Brain microvascular endothelial cell (primary cell): ENCODE measurements at regions not wholly inside any gene's neighbourhood (a gene's known extent, or its start where the extent isn't known, plus 50 kb on each side); places are given as distances from the start of the nearest gene placed in this dataset.
A peak's percentile ranks its signal among the peaks of the same experiment; 100 is the strongest.

ENCODE experiments used
- DNase-seq: peaks from one replicate; pipeline ENCODE4 v3.0.0-alpha.2; 2020
- H3K27ac ChIP-seq: fragments of 250-450 bp; sonication (Bioruptor Pico); 2 replicates; pipeline ENCODE4 v1.5.1; 2020; ENCODE audit warnings: mild to moderate bottlenecking, moderate library complexity
- H3K27me3 ChIP-seq: fragments of 250-450 bp; sonication (Bioruptor Pico); replicated peaks from 2 replicates; pipeline ENCODE4 v1.5.1; 2020; ENCODE audit warnings: mild to moderate bottlenecking
- H3K36me3 ChIP-seq: fragments of 250-450 bp; sonication (Bioruptor Pico); replicated peaks from 2 replicates; pipeline ENCODE4 v1.5.1; 2020; ENCODE audit warnings: mild to moderate bottlenecking
- H3K4me3 ChIP-seq: 2 replicates; pipeline ENCODE4 v1.5.1; 2011; ENCODE audit warnings: low read depth, mild to moderate bottlenecking, control low read depth, low read length, moderate library complexity
- CTCF ChIP-seq: IDR thresholded peaks from 2 replicates; pipeline ENCODE4 v1.5.1; 2011; ENCODE audit warnings: low read depth, mild to moderate bottlenecking, moderate library complexity, low read length, control low read depth, inconsistent platforms; ENCODE audit errors: missing control alignments
- in situ Hi-C: cut with HindIII; loops from 2 replicates; pipeline ENCODE4 v1.10.0; 2017; ENCODE audit warnings: low sequenced_read_pairs, low pct_ligation_motif_present

GRCh38 chr18:53920312-53921075 is 304.0 kb downstream of the MBD2 start:
- no peak for DNase-seq
- Histone ChIP-seq H3K27me3 (no peaks in the 10 kb centered on the region), H3K36me3 (no peaks in the 10 kb centered on the region), H3K4me3 (no peak overlapping the region), H3K27ac (no peak overlapping the region)
- no peak for TF ChIP-seq CTCF
- in situ Hi-C loops: no loop called here

- DNase-seq: no peak
- no peak overlapping the region for H3K4me3 ChIP-seq
These were observed 306.4 kb downstream of the MBD2 start for GRCh38 chr18:53918091-53918490.

GRCh38 chr18:53911200-53911599 is 313.3 kb downstream of the MBD2 start:
- no peak overlapping the region for H3K27ac ChIP-seq
- no peaks in the 10 kb centered on the region for H3K27me3 ChIP-seq
- TF ChIP-seq CTCF: no peak
- in situ Hi-C loops: no loop called here
- H3K4me3 ChIP-seq: no peak overlapping the region
- no peak for DNase-seq
- H3K36me3 ChIP-seq: no peaks in the 10 kb centered on the region

More at GRCh38 chr18:53918091-53918490, 306.4 kb downstream of the MBD2 start:
- TF ChIP-seq CTCF: no peak
- H3K27ac ChIP-seq: no peak overlapping the region
- in situ Hi-C loops: no loop called here
- H3K36me3 ChIP-seq: no peaks in the 10 kb centered on the region
- H3K27me3 ChIP-seq: no peaks in the 10 kb centered on the region

- Histone ChIP-seq H3K27ac (no peak overlapping the region), H3K4me3 (no peak overlapping the region), H3K27me3 (no peaks in the 10 kb centered on the region), H3K36me3 (no peaks in the 10 kb centered on the region)
- in situ Hi-C loops: no loop called here
- TF ChIP-seq CTCF: peak; percentile 57
- peak; percentile 35 for DNase-seq
These were observed 314.8 kb downstream of the MBD2 start for GRCh38 chr18:53909668-53910067.

- no peak overlapping the region for H3K4me3 ChIP-seq
- no peaks in the 10 kb centered on the region for H3K36me3 ChIP-seq
- TF ChIP-seq CTCF: no peak
- DNase-seq: no peak
- no peak overlapping the region for H3K27ac ChIP-seq
- in situ Hi-C loops: no loop called here
- H3K27me3 ChIP-seq: no peaks in the 10 kb centered on the region
These were observed 316.5 kb downstream of the MBD2 start for GRCh38 chr18:53907921-53908320.

GRCh38 chr18:53906681-53907080 is 317.8 kb downstream of the MBD2 start:
- in situ Hi-C loops: no loop called here
- no peak for DNase-seq
- TF ChIP-seq CTCF: no peak

More at GRCh38 chr18:53906681-53907080, 317.8 kb downstream of the MBD2 start:
- Histone ChIP-seq H3K27ac (no peak overlapping the region), H3K36me3 (no peaks in the 10 kb centered on the region), H3K27me3 (no peaks in the 10 kb centered on the region), H3K4me3 (no peak overlapping the region)
